Fibroblast of skin of left biceps (primary cell): ENCODE measurements at regions not wholly inside any gene's neighbourhood (a gene's known extent, or its start where the extent isn't known, plus 50 kb on each side); places are given as distances from the start of the nearest gene placed in this dataset.
A peak's percentile ranks its signal among the peaks of the same experiment; 100 is the strongest.

Experiments
- DNase-seq, 2 experiments: peaks; one replicate each; pipeline ENCODE4 v3.0.0-alpha.2; 2013; ENCODE audit warnings: low read depth in 2 of 2

DNA sequence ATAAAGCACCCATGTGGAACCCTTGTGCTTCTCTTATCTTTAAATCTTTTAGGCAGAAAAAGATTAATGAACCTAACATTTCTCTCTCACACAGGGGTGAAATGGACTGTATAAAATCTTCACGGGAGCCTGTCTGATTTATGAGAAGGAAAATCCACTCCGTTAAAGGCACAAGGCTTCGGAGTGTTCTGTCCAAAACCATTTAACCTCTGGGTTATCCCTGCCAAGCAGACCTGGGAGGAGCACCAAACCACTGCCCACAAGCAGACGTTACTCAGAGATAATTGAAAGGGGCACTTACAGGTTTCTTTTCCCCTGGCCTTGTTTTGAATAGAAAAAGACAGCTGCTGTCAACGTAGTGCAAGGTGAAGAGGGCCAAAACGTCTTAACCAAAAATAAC lies 184.4 kb upstream of the DOK6 start:
- DNase-seq = no peak

GRCh38 chr18:69217196-69218000 lies 183.3 kb upstream of the DOK6 start:
- DNase-seq = no peak

DNA sequence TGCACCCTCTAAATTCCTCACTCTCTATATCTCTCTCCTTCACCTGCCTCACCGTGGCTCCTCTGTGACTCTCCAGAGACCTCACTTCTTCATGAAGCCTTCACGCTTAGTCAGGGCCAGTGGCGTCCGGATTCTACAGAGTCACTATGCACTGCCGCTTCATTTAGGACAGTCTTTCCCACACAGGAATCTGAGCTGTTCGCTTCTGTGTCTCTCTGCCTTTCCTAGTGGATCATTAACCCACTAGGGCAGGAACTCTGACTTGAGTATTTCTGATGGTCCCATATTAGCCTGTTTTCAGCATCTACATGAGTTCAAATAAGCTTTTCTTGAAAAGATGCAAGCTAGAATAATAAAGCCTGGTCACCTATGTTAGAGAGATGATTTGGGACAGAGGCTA lies 180.2 kb upstream of the DOK6 start:
- no peak for DNase-seq

GRCh38 chr18:69222089-69222488 lies 178.6 kb upstream of the DOK6 start:
- no peak for DNase-seq

- DNase-seq = no peak
Observed at GRCh38 chr18:69226971-69227370, 173.7 kb upstream of the DOK6 start.

DNA sequence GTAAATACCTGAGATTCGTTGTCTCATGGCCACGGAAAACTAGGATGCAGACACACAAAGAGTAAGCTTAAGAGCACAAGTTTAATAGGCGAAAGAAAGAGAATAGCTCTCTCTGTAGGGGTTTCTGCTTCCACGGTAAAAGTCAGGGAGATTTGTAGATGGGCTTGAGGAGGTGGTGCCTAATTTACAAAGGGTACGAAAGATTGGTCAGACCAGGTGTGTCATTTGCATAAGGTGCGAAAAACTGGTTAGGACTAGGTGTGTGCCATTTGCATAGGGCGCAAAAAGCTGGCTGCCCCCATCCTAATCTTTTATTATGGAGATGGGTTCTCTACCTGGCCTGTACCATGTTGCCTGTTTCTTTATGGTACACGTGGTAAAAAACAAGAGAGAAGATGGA lies 170.5 kb upstream of the DOK6 start:
- DNase-seq = no peak

- no peak for DNase-seq
Observed at GRCh38 chr18:69233465-69234054, 167.1 kb upstream of the DOK6 start.

- DNase-seq = no peak
Observed at GRCh38 chr18:69239849-69240674, 160.6 kb upstream of the DOK6 start.

GRCh38 chr18:69246027-69246426 lies 154.7 kb upstream of the DOK6 start:
- DNase-seq = no peak

GRCh38 chr18:69250305-69251151 lies 150.2 kb upstream of the DOK6 start:
- peak; percentile 51 to 61 for DNase-seq

DNA sequence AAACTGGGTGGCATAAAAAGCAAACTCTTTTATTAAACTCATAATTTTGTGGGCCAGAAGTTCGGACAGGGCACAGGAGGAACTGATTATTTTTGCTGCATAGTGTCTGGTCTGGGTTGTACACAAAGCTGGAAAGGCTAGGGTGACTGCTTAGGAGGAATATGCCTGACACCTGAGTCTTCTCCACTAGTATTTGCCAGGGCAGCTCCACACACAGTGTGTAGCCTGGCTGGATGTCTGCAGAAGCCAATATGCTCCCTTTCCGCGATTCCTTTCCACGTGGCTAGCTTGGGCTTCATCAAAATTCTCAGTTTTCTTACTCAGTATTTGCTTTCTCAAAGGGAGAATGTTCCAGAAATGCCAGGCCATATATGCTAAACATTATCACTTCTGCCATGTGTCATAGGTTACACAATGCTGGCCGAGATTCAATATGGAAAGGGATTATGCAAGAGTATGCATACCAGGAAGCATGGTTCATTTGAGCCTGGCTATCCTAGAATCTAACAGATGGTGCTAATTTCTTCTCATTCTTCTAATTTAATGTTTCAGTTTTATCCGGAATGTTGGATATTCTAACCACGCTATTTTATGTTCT lies 142.7 kb upstream of the DOK6 start:
- peak; percentile 89 to 91 for DNase-seq

GRCh38 chr18:69259282-69259681 lies 141.4 kb upstream of the DOK6 start:
- DNase-seq = no peak

GRCh38 chr18:69261406-69261805 lies 139.3 kb upstream of the DOK6 start:
- no peak for DNase-seq

DNA sequence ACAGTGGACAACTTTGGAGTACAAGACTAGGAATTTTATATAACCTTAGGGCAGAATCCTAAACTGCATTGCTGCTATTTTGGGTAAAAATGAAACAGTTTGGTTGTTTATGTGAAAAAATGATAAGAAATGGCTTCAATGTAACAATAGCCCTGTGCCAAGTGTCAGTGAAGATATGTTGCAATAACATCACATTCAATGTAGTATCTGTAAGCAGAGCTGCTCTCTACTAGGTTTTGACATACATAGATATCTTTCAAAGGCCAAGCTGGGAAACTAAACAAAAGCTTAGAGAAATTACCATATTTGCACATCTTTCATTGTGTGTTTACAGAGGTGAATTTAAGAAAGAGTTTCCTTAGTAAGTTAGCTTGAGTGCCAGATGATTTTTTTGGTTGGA lies 135.0 kb upstream of the DOK6 start:
- DNase-seq = no peak

DNA sequence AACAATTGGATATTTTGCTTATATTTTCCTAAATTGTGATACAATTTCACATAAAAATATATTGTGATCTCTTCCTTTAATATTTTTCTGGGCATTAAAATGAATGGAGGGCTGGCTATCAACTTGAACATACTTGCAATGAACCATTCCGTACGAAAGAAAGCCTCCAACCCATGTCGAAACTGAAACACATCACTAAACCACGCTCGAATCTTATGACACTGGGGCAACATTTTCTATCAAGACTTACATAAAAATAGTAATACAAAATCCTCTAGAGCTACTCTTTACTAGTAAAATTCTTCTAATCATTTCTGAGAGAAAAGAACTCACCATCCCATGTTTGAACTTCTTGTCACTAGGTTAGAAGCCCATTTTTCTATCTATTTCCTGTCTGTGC lies 132.8 kb upstream of the DOK6 start:
- DNase-seq = no peak

DNA sequence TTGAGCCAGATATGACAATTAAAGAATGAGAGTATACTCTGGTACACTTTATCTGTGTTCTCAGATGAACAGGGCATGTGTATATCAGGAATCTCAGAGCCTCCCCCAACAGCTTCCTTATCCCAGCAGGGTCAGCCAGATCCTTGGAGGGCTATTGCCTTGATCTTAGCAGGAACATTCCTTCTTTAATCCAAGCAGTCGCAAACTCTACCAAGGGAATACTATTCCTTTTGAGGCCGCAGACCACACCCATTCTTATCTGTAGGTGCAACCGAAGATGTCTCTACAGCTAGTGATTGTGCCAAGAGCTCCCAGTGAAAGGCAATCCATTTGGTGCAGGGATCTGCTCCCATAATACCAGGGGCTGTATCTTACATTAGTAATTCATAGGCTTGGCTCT lies 118.3 kb upstream of the DOK6 start:
- DNase-seq = no peak

- DNase-seq = no peak
Observed at GRCh38 chr18:69291044-69291443, 109.6 kb upstream of the DOK6 start.

DNA sequence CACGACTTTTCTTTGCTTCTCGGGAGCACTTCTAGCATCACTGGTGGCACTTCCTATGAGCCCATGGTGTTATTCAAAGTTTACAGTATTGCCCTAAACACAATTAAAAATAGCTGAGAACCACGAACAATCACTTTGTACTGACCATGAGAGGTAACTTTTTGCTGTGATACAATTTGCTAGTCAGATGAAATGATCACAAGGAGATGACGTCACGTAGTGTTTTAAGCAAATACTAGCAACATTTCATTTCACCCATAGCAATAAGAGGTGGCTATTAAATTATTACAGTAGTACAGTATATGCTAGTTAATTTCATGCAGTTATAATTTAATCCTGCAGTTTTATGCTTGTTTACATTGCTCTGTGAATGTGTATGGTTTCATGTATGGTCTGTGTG lies 108.9 kb upstream of the DOK6 start:
- no peak for DNase-seq

- no peak for DNase-seq
Observed at GRCh38 chr18:69300185-69300584, 100.5 kb upstream of the DOK6 start.

GRCh38 chr18:69308619-69309018 lies 92.1 kb upstream of the DOK6 start:
- DNase-seq = no peak

DNA sequence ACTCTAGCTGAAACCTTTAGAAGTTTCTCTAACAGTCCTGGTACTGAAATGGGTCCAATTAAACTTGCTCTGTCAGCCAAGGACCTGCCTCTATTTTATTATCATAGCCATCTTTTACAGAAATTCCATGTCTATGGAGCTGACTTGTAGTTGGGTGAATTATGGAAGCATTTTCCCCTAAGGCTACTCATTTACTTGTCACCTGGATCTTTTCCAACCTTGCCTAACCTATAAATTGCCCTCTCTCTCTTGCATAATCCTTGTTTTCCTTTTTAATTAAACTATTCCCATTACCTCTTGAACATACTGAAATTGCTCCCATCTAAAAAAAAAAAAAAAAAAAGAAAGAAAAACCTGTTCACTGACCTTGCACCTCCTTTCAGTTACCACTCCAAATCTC lies 74.6 kb upstream of the DOK6 start:
- no peak for DNase-seq
